PC-9 (cell line): ENCODE measurements at regions not wholly inside any gene's neighbourhood (a gene's known extent, or its start where the extent isn't known, plus 50 kb on each side); places are given as distances from the start of the nearest gene placed in this dataset.

Source experiments
- BruUV-seq: library from RNA; stranded (reverse); fragments of 400-500 nt; replicated peaks from 2 replicates; lab custom pipeline; 2021; lab: Mats Ljungman, UMichigan
- CTCF ChIA-PET: fragments of 300-600 bp; sonication (Branson Sonifier 250); formaldehyde crosslinking; loops from one replicate; lab custom pipeline; 2022; ENCODE audit warnings: antibody characterized with exemption; lab: Charles Lee
- POLR2A ChIA-PET: fragments of 300-600 bp; sonication (Branson Sonifier 250); formaldehyde crosslinking; loops from one replicate; lab custom pipeline; 2022; ENCODE audit warnings: antibody characterized with exemption; ENCODE audit not compliant: unreplicated experiment; lab: Charles Lee
- DNase-seq, 2 experiments: peaks; one replicate each; pipeline versions ENCODE4 v3.0.0 to v3.0.0-alpha.2; 2015 to 2022; ENCODE audit warnings: mixed read lengths in 1 of 2
- H2AFZ ChIP-seq: fragments of 200-600 bp; sonication (generic); 2 replicates; pipeline ENCODE4 v1.8.1; 2017; ENCODE audit warnings: antibody characterized with exemption
- H3F3A ChIP-seq: fragments of 200-600 bp; sonication (generic); 2 replicates; pipeline ENCODE4 v1.8.1; 2017; ENCODE audit warnings: antibody characterized with exemption, mild to moderate bottlenecking, low read depth; ENCODE audit not compliant: insufficient read depth
- H3K27ac ChIP-seq: fragments of 200-600 bp; sonication (generic); 2 replicates; pipeline ENCODE4 v1.6.1; 2016; ENCODE audit warnings: mixed run types
- H3K27me3 ChIP-seq: fragments of 200-600 bp; sonication (generic); 2 replicates; pipeline ENCODE4 v1.6.1; 2016; ENCODE audit warnings: low read depth, mixed run types; ENCODE audit not compliant: insufficient read depth
- H3K36me3 ChIP-seq: fragments of 200-600 bp; sonication (generic); 2 replicates; pipeline ENCODE4 v1.6.1; 2016; ENCODE audit warnings: low read depth, mixed run types
- H3K4me1 ChIP-seq: fragments of 200-600 bp; sonication (generic); replicated peaks from 2 replicates; pipeline ENCODE4 v1.6.1; 2016; ENCODE audit warnings: mixed run types; ENCODE audit not compliant: insufficient read depth
- H3K4me2 ChIP-seq: fragments of 200-600 bp; sonication (generic); 2 replicates; pipeline ENCODE4 v1.6.1; 2017; ENCODE audit warnings: mixed run types
- H3K4me3 ChIP-seq: fragments of 200-600 bp; sonication (generic); 2 replicates; pipeline ENCODE4 v1.6.1; 2016; ENCODE audit warnings: mixed run types
- H3K79me2 ChIP-seq: fragments of 200-600 bp; sonication (generic); 2 replicates; pipeline ENCODE4 v1.6.1; 2017; ENCODE audit warnings: low read depth, mixed run types
- H3K9me2 ChIP-seq: fragments of 200-600 bp; sonication (generic); 2 replicates; pipeline ENCODE4 v1.8.1; 2017; ENCODE audit warnings: mild to moderate bottlenecking; ENCODE audit not compliant: insufficient read depth
- H3K9me3 ChIP-seq: fragments of 200-600 bp; sonication (generic); 2 replicates; pipeline ENCODE4 v1.8.1; 2016; ENCODE audit warnings: low read depth; ENCODE audit not compliant: insufficient read depth
- H4K20me1 ChIP-seq: fragments of 200-600 bp; sonication (generic); 2 replicates; pipeline ENCODE4 v1.8.1; 2017; ENCODE audit not compliant: insufficient read depth
- EZH2 ChIP-seq: fragments of 200-600 bp; sonication (generic); IDR thresholded peaks from 2 replicates; pipeline ENCODE4 v1.8.0; 2017; ENCODE audit warnings: antibody characterized with exemption, low read depth
- intact Hi-C: fragments of 100-400 bp; cut with micrococcal nuclease; formaldehyde crosslinking; loops from one replicate; pipeline ENCODE4 v1.10.0; 2022; ENCODE audit not compliant: unreplicated experiment
- TF ChIP-seq, protein P1 (sequence below): fragments of 200-600 bp; sonication (generic); conservative IDR thresholded peaks from 2 replicates; pipeline ENCODE4 v1.6.1; 2017; ENCODE audit warnings: mixed run types, antibody characterized with exemption, mild to moderate bottlenecking, moderate library complexity

DNA sequence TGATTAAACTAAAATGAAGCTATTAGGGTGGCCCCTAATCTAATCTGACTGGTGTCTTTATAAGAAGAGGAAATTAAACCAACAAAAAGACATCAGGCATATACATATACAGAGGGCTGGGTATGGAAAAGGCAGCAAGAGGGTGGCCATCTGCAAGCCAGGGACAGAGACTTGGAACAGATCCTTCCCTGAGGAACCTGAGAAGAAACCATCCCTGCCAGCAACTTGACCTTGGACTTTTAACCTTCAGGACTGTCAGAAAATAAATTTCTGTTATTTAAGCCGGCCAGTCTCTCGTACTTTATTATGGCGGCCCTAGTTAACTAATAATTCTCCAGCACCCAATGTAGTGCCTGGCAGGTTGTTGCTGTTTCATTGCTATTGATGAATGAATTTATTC is 361.5 kb upstream of the PDGFD start:
- Histone ChIP-seq H3K27ac (no peak overlapping the region), H2AFZ (no peak overlapping the region), H3K27me3 (no peaks in the 10 kb centered on the region), H3K4me2 (no peak overlapping the region), H3K4me1 (no peaks in the 10 kb centered on the region), H3K9me2 (no peaks in the 10 kb centered on the region), H3F3A (no peaks in the 10 kb centered on the region), H3K79me2 (no peaks in the 10 kb centered on the region), H4K20me1 (no peaks in the 10 kb centered on the region), H3K36me3 (no peaks in the 10 kb centered on the region), H3K9me3 (0 out of 2 replicates have a peak, but pooled peaks cover under 1% of the 10 kb centered on the region), H3K4me3 (no peak overlapping the region)
- DNase-seq, result no peak
- TF ChIP-seq EZH2, result no peak
- TF ChIP-seq, protein P1, sequence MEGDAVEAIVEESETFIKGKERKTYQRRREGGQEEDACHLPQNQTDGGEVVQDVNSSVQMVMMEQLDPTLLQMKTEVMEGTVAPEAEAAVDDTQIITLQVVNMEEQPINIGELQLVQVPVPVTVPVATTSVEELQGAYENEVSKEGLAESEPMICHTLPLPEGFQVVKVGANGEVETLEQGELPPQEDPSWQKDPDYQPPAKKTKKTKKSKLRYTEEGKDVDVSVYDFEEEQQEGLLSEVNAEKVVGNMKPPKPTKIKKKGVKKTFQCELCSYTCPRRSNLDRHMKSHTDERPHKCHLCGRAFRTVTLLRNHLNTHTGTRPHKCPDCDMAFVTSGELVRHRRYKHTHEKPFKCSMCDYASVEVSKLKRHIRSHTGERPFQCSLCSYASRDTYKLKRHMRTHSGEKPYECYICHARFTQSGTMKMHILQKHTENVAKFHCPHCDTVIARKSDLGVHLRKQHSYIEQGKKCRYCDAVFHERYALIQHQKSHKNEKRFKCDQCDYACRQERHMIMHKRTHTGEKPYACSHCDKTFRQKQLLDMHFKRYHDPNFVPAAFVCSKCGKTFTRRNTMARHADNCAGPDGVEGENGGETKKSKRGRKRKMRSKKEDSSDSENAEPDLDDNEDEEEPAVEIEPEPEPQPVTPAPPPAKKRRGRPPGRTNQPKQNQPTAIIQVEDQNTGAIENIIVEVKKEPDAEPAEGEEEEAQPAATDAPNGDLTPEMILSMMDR, result no peak
- intact Hi-C loops, result no loop called here
- BruUV-seq, result no TSS peak
- ChIA-PET POLR2A (no interaction called here), CTCF (no interaction called here)

DNA sequence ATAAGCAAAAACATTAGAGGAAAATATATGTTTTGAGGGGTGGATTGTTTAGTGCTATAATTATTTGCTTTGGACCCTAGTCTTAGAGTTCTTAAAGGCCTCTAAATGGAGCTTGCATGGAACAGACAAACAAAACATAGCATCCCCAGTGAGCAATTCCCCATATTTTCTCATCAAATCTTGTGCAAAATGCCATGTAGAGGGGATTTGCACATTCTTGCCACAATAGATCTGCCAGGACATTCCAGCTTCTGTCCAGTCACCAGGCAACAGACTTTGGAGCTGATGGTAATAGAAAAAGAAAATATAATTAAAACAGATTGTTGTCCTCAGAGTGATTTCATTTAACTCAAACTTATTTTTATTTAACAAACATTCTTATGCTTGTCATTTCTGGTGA is 360.3 kb upstream of the PDGFD start:
- DNase-seq, result no peak
- TF ChIP-seq, protein P1, result no peak
- no peak for TF ChIP-seq EZH2
- H3K27ac ChIP-seq, result no peak overlapping the region
- no peaks in the 10 kb centered on the region for H3K4me1 ChIP-seq
- intact Hi-C loops, result no loop called here
- BruUV-seq, result no TSS peak
- no peak overlapping the region for H3K4me3 ChIP-seq
- H4K20me1 ChIP-seq, result no peaks in the 10 kb centered on the region
- H3K9me3 ChIP-seq, result no peaks in the 10 kb centered on the region
- POLR2A ChIA-PET, result no interaction called here
- H2AFZ ChIP-seq, result no peak overlapping the region
- no peaks in the 10 kb centered on the region for H3K27me3 ChIP-seq
- H3K79me2 ChIP-seq, result no peaks in the 10 kb centered on the region
- H3K9me2 ChIP-seq, result no peaks in the 10 kb centered on the region
- CTCF ChIA-PET, result no interaction called here
- no peak overlapping the region for H3K4me2 ChIP-seq
- H3F3A ChIP-seq, result no peaks in the 10 kb centered on the region
- no peaks in the 10 kb centered on the region for H3K36me3 ChIP-seq

GRCh38 chr11:104523611-104524010 is 359.7 kb upstream of the PDGFD start:
- POLR2A ChIA-PET, result no interaction called here
- no TSS peak for BruUV-seq

More at GRCh38 chr11:104523611-104524010, 359.7 kb upstream of the PDGFD start:
- no peak for TF ChIP-seq EZH2
- TF ChIP-seq, protein P1, result no peak
- no peaks in the 10 kb centered on the region for H3K4me1 ChIP-seq
- no peaks in the 10 kb centered on the region for H3K9me2 ChIP-seq
- no peak overlapping the region for H3K4me3 ChIP-seq
- no peak overlapping the region for H3K27ac ChIP-seq
- no peaks in the 10 kb centered on the region for H3K9me3 ChIP-seq
- no peak overlapping the region for H3K4me2 ChIP-seq
- H4K20me1 ChIP-seq, result no peaks in the 10 kb centered on the region
- no peaks in the 10 kb centered on the region for H3F3A ChIP-seq
- H3K27me3 ChIP-seq, result no peaks in the 10 kb centered on the region
- H3K79me2 ChIP-seq, result no peaks in the 10 kb centered on the region
- H2AFZ ChIP-seq, result no peak overlapping the region
- no peak for DNase-seq
- no peaks in the 10 kb centered on the region for H3K36me3 ChIP-seq
- CTCF ChIA-PET, result no interaction called here
- intact Hi-C loops, result no loop called here
